GM12878 (cell line): ENCODE measurements at regions not wholly inside any gene's neighbourhood (a gene's known extent, or its start where the extent isn't known, plus 50 kb on each side); places are given as distances from the start of the nearest gene placed in this dataset.

ENCODE experiments used
- BACH1 ChIP-seq: fragments of 450-650 bp; IDR thresholded peaks from 2 replicates; pipeline ENCODE4 v1.6.1; 2017; ENCODE audit warnings: mild to moderate bottlenecking, borderline replicate concordance
- CBX5 ChIP-seq: sonication (generic); IDR thresholded peaks from 2 replicates; pipeline ENCODE4 v1.6.1; 2016; ENCODE audit warnings: low read depth, moderate library complexity, mild to moderate bottlenecking, inconsistent platforms
- CREM ChIP-seq: IDR thresholded peaks from 2 replicates; pipeline ENCODE4 v1.6.1; 2014; ENCODE audit warnings: antibody characterized with exemption, low read depth
- IRF5 ChIP-seq: fragments of 450-650 bp; IDR thresholded peaks from 2 replicates; pipeline ENCODE4 v1.6.1; 2017; ENCODE audit warnings: borderline replicate concordance
- NFIC ChIP-seq: IDR thresholded peaks from 2 replicates; pipeline ENCODE4 v1.6.1; 2012; ENCODE audit warnings: low read depth, mild to moderate bottlenecking, inconsistent platforms, low read length, moderate library complexity
- RCOR1 ChIP-seq: conservative IDR thresholded peaks from 2 replicates; pipeline ENCODE4 v1.6.1; 2012; ENCODE audit warnings: low read depth, low read length, improper control_type of control experiment
- SUPT20H ChIP-seq: IDR thresholded peaks from 2 replicates; pipeline ENCODE4 v1.6.1; 2011; ENCODE audit warnings: low read depth, mild to moderate bottlenecking, low read length, moderate library complexity, borderline replicate concordance; ENCODE audit not compliant: control insufficient read depth
- TF ChIP-seq, protein P1 (sequence below): fragments of 450-650 bp; IDR thresholded peaks from 2 replicates; pipeline ENCODE4 v1.6.1; 2016; ENCODE audit warnings: mild to moderate bottlenecking, moderate library complexity, borderline replicate concordance
- TF ChIP-seq, protein P2 (sequence below): fragments of 450-650 bp; conservative IDR thresholded peaks from 2 replicates; pipeline ENCODE4 v1.6.1; 2017; ENCODE audit warnings: mild to moderate bottlenecking, moderate library complexity
- TF ChIP-seq, protein P3 (sequence below): IDR thresholded peaks from 2 replicates; pipeline ENCODE4 v1.6.1; 2011; ENCODE audit warnings: low read depth, low read length, improper control_type of control experiment, borderline replicate concordance

GRCh38 chr9:107932046-107932445, 442.5 kb upstream of the KLF4 start (continued):
- TF ChIP-seq NFIC (no peak), SUPT20H (no peak), RCOR1 (no peak), IRF5 (no peak), CREM (no peak), BACH1 (no peak), CBX5 (no peak)
- TF ChIP-seq, protein P1, sequence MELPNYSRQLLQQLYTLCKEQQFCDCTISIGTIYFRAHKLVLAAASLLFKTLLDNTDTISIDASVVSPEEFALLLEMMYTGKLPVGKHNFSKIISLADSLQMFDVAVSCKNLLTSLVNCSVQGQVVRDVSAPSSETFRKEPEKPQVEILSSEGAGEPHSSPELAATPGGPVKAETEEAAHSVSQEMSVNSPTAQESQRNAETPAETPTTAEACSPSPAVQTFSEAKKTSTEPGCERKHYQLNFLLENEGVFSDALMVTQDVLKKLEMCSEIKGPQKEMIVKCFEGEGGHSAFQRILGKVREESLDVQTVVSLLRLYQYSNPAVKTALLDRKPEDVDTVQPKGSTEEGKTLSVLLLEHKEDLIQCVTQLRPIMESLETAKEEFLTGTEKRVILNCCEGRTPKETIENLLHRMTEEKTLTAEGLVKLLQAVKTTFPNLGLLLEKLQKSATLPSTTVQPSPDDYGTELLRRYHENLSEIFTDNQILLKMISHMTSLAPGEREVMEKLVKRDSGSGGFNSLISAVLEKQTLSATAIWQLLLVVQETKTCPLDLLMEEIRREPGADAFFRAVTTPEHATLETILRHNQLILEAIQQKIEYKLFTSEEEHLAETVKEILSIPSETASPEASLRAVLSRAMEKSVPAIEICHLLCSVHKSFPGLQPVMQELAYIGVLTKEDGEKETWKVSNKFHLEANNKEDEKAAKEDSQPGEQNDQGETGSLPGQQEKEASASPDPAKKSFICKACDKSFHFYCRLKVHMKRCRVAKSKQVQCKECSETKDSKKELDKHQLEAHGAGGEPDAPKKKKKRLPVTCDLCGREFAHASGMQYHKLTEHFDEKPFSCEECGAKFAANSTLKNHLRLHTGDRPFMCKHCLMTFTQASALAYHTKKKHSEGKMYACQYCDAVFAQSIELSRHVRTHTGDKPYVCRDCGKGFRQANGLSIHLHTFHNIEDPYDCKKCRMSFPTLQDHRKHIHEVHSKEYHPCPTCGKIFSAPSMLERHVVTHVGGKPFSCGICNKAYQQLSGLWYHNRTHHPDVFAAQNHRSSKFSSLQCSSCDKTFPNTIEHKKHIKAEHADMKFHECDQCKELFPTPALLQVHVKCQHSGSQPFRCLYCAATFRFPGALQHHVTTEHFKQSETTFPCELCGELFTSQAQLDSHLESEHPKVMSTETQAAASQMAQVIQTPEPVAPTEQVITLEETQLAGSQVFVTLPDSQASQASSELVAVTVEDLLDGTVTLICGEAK: no peak
- TF ChIP-seq, protein P2, sequence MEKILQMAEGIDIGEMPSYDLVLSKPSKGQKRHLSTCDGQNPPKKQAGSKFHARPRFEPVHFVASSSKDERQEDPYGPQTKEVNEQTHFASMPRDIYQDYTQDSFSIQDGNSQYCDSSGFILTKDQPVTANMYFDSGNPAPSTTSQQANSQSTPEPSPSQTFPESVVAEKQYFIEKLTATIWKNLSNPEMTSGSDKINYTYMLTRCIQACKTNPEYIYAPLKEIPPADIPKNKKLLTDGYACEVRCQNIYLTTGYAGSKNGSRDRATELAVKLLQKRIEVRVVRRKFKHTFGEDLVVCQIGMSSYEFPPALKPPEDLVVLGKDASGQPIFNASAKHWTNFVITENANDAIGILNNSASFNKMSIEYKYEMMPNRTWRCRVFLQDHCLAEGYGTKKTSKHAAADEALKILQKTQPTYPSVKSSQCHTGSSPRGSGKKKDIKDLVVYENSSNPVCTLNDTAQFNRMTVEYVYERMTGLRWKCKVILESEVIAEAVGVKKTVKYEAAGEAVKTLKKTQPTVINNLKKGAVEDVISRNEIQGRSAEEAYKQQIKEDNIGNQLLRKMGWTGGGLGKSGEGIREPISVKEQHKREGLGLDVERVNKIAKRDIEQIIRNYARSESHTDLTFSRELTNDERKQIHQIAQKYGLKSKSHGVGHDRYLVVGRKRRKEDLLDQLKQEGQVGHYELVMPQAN: no peak
- TF ChIP-seq, protein P3, sequence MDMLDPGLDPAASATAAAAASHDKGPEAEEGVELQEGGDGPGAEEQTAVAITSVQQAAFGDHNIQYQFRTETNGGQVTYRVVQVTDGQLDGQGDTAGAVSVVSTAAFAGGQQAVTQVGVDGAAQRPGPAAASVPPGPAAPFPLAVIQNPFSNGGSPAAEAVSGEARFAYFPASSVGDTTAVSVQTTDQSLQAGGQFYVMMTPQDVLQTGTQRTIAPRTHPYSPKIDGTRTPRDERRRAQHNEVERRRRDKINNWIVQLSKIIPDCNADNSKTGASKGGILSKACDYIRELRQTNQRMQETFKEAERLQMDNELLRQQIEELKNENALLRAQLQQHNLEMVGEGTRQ: no peak
